CD1c-positive myeloid dendritic cell (primary cell): ENCODE measurements at regions not wholly inside any gene's neighbourhood (a gene's known extent, or its start where the extent isn't known, plus 50 kb on each side); places are given as distances from the start of the nearest gene placed in this dataset.

Source experiments
- DNase-seq: peaks from one replicate; pipeline ENCODE4 v3.0.0-alpha.2; 2016; ENCODE audit errors: extremely low spot score

DNA sequence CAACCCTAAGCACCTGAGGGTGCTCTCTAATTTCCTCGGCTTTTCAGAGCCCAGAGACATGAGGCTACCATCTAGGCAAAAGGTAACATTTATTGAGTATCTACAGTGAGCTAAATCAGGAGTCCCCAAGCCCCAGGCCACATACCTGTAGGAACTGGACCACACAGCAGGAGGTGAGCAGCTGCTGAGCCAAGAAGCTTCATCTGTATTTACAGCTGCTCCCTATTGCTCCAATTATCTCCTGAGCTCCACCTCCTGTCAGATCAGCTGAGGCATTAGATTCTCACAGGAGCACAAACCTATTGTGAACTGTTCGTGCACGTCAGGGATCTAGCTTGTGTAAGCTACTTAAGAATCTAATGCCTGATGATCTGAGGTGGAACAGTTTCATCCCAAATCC is 70.2 kb downstream of the RND3 start:
- no peak for DNase-seq

DNA sequence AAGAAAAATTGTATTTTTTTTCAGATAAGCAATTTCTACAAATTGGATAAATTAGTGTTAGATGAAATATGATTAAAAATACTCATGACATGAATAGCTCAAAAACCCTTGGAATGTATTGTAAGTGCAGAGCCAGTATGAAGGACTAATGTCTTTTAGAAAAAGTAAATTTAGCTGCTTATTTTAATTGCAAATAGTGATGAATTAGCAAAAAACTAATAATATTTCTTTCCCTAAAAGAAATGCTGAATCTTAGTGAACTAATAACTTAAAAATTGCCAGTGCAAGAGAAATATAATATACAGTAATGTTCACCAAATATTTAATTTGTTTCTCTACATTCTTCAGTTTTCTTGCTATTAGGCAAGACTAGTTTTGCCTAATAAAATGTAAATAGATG is 72.4 kb downstream of the RND3 start:
- DNase-seq, result no peak

DNA sequence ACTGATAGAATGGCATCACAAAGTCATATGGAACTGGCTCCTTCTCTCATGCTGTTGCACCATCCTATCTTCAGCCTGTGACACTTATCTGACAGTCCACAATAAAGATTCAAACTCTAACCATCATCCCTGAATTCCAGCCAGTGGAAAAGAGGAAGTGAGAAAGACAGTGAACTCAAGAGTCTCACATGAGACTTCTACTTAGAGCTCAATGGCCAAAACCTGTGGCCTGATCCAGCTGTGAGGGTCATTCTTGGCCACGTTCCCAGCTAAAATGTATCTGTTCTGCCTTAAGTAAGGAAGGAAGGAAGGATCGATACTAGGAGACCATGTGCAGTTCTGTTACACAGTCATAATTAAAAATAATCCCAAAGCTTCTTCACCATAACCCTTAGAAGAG is 73.6 kb downstream of the RND3 start:
- DNase-seq, result no peak

DNA sequence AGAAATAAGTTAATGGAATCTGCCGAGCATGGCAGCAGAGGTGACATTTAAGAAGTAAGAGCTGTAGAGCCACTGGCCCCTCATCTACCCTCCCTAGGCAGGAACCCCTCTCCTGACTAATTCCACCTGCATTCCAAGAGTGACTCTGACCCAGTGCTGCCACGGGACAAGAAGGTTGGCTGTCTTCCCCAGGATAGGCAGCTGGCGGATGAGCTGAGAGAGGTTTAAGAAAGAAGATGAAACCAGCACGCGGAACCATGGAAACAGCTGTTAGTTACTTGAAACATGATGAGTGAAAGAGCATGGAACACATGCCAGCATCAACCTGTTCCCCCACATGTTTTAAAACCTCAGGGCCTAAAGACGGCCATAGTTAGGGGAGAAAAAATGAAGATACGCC is 74.1 kb downstream of the RND3 start:
- no peak for DNase-seq

DNA sequence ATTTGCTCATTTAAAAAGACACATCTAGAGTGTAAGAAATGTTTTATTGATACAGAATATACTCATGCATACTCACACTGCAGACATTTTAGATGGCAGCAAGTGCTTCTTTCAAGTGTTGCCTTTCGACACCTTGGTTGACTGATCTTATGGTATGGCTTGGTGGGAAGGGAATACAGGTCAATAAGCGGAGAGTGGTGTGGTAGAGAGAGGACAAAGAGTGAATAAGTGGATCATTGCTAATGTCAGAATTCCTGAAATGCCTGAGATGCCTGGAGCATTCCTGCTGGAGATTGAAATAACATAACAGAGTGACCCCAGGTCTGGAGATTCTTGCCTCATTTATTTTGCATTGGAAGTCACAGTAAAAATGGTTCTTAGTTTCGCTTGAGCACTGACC is 76.7 kb downstream of the RND3 start:
- no peak for DNase-seq

DNA sequence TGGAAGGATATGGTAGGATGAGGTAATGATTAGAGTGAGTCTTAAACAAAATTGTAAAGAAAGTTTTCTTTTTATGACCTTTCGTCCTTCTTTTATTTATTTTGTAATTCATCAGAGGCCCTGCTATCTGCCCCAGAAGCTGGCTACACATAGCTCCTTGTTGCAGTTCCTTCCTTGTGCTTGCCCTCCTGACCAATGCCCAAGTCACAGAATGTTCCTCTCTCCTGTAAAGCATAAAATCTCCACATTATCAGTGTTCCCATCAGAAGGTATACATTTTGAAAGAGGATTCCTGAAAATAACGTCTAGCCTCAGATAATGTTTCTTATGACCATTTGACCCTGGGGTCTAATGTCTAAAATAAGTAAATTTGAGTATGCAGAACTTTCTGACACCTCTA is 78.3 kb downstream of the RND3 start:
- no peak for DNase-seq

DNA sequence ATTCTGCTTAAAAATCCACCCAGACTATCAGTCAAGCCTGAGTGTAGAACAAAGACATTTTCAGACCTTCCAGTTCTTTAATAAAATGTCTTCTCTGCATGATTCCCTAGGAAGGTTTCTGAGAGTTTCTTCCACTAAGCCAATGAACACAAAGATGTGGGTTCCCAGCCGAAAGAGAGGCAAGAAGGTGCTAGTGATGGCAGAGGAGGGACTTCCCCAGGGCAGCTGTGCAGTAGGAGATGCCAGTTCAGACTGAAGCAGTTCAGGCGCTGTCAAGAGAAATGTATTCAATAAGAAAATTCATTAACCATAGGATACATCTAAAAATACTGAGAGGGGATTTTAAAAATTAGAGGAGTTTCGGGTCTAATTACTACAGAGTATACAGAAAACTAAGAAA is 83.3 kb downstream of the RND3 start:
- DNase-seq, result no peak

DNA sequence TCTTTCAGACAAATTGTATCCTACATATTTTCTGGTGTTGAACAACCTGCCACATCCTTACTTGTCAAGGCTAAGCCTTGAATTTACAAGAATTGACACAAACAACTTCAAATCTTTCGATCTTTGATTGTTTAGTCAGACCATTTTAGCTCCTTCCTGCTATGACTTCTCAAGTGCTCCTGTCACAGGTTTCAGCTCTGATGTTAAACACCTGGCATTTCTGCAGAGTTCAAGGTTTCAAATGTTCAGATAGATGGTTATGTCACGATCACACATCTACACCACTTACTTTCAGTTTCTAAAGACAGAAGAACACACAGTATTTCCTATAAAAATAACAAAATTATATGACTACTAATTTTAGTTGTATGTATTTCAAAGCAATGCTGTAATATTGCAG is 84.0 kb downstream of the RND3 start:
- no peak for DNase-seq

DNA sequence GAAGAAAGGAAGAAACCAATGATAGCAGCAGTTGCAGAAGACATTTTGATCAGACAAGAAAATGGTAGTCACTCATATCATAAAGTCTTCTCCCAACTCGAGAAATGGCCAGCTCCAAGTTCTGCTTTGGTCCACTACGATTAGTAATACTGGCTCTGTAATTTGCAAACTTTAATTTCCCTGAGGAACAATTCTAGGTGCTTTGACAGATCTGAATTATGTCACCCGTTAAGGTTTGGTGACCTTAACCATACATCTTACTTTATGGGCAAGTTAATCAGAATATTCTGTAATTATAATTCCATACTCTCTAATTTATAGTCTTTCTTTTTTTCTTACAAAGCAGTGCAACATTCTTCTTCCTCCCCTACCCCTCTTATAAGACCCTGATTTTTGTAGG is 84.5 kb downstream of the RND3 start:
- no peak for DNase-seq

DNA sequence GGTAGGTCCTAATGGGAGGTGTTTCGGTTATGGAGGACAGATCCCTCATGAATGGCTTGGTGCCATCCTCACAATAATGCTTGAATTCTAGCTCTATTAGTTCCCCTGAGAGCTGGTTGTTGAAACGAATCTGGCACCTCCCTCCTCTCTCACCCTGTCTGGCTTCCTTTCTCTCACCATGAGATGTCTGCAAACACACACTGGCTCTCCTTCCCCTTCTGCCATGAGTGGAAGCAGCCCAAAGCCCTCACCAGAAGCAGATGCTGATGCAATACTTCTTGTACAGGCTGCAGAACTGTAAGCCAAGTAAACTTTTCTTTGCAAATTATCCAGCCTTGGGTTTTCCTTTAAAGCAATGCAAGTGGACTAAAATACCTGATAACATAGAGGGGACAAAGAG is 86.6 kb downstream of the RND3 start:
- no peak for DNase-seq

DNA sequence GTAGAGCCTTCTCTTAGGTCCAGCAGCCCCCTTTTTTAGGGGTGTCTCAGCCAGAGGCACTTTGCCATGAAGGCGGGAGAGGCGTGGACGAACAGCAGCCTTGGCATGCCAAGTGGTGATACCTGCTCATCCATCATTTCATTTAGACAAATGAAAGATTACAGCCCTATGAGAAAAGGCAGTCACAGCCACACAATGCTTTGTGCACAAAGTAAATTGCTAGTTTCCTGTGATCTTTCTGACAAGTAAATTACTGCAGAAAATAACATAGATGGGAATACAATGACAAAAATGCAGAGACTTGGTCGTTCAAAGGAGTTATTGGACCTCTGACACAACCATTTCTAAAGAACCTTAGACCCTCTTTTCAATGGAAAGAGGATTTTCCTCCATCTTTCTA is 94.9 kb downstream of the RND3 start:
- no peak for DNase-seq

DNA sequence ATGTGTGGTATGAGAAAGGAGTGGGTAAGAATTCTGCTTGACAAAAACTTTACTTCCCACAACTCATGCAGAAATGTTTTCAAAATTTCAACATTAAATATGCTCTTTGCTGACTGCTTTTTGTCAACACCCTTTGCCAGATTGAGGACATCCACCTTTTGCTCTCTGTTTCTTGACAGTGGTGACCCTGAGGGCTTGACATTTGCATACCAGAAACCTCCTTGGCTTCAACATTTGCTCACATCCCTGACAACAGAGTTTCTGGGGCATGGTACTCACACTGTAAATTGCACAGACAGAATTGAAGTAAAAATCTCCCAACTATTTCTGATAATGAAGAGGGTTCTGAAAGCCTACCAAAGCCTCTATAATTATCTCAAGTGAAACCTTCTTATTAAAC is 95.7 kb downstream of the RND3 start:
- DNase-seq, result no peak

DNA sequence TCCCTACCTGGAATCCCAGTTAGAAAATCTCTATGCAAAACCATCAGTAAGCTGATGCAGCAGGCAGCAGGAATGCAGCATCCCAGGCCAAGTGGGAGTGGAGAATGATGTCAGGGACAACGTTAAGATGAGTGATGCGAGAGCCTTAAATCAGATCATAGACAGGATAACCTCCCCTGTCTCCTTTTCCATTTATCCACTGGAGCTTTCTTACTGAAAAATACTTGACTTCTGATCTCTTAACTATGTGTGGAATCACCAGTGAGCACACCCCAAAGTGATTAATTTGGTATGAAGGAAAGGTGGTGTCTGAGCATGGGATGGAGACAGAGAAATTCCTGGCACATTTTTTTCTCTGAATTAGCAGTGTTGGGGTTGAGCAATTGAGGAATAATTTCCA is 98.0 kb downstream of the RND3 start:
- no peak for DNase-seq

DNA sequence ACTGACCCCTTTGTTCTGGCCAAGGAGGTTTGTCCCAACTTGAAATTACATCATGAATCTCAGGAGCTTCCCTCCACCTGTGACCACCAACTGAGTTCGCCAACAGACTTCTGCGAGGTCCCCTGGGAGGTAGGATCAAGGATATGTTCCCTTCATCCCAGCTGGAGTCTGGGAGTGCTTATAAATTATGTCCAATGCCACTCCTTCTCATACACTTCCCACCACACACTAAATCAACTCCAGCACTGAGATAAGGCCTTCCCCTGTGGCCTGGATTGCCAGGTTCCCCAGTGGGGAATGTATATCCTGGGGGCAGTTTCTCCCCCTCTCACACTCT is 99.2 kb downstream of the RND3 start:
- no peak for DNase-seq

DNA sequence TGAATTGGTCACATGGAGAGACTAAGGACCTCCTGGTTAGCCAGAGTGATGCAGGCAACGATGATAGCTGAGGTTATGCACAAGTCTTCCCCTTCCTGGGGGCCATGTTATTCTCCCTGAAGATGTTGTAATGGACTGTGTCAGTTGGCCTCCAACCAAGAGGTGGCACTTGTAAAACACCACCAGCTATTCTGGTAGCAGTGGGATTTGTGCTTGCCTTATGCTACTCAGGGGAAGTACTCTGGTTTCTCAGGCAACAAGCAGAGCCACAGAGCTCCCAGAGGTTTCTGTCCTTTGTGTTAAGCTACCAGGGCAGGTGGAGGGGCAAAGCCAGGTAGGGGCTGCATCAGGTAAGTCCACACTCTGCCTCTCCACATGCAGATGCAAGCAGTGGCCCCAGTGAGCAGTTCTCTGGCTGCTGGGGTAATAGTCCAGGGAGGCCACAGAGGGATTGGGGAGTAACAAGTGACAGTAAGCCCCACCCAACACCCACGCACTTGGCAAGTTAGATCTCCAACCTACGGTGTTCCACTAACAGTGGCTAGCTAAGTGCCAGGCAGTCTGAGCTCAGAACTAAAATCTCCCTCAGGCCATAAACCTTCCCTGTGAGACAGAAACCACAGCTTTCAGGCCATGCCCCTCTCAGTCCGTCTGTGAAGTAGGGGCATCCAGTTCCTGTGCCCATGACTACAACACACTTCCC is 99.7 kb downstream of the RND3 start:
- DNase-seq, result no peak

DNA sequence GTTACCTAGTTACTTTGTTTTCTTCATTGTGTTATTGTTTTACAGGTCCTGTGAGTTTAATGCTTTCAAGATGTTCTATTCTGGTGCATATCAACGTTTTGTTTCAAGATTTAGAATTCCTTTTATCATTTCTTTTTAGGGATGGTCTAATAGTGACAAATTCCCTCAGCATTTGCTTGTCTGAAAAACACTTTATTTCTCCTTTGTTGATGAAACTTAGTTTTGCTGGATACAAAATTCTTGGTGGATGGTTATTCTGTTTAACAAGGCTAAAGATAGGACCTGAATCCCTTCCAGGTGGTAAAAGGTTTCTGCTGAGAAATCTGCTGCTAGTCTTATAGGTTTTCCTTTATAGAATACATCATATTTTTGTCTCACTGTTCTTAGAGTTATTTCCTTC is 102.3 kb downstream of the RND3 start:
- no peak for DNase-seq

DNA sequence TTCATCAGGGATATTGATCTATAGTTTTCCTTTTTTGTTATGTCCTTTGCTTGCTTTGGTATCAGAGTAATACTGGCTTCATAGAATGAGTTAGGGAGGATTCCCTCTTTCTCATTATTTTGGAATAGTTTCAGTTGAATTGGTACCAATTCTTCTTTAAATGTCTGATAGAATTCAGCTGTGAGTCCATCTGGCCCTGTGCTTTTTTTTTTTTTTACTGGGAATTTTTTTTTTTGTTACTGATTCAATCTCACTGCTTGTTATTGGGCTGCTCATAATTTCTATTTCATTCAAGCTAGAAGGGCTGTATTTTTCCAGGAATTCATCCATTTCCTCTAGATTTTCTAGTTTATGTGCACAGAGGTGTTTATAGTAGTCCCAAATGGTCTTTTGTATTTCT is 103.9 kb downstream of the RND3 start:
- DNase-seq, result no peak

DNA sequence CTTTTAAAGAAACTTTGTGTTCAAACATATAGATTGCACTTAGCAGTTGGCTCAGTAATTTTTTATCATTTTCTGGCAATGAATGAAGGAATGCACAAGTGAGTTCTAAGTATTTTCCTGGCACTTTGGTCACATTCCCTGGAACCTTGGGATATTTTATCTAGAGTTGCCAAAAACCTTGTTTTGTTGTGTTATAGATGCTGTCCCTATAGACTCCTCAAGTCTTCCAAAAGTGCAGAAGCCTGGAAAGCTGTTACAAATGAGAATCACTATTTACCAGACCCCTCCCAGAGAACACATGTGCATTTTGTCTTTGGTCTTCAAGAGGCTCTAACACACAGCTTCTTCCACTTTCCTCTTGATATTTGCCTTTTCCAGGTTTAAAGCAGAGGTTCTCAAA is 108.3 kb downstream of the RND3 start:
- DNase-seq, result no peak

DNA sequence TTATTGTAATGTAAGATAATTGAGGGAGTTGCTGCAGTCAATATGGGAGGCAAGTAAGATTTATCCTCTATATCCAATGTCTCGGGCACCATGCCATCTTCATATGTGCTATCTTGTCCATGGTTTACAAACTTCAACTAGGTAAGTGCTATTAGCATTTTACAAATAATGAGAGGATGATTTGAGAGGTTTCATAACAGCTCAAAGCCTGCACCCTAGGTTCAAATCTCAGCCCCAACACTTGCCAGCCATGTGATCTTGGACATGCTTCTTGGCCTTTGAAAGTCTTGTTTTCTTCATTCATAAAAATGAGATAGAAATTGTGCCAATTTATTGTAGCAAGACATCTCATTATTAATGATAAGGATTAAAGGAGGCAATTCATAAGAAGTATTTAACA is 108.8 kb downstream of the RND3 start:
- DNase-seq, result no peak

DNA sequence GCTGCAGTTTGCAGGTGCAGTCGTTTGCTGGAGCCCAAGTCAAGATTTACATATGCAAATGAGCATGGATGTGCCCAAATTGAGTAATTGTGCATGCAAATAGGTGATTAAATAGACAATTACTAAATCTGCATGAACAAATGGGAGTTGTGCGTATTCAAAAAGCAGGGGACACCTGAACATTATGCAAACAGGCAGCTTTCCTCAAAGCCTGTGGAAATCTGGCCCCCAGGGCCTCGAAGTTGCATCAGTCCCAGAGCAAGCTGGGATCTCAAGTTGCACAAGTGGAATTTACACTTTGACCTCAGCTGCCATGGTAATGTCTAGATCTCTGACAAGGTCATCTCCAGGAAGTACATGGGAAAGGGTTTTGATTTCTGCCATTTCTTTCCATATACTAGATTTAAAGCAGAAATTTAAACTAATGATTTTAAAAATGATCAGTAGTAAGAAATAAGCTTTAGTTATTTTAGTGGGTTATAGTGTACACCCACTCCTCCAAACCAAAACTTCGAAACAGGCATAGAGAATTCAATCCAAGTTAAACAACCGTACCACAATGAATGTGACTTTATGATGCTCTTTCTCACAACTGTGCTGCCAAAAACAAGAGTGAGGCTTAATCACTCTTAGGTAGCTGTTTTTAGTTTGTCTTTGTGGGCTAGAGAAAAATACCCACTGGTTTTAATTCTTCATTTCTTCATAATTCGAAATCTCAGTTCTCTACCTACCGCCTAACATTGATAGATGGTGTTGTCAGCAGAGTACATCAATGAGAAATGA is 110.7 kb downstream of the RND3 start:
- DNase-seq, result no peak

DNA sequence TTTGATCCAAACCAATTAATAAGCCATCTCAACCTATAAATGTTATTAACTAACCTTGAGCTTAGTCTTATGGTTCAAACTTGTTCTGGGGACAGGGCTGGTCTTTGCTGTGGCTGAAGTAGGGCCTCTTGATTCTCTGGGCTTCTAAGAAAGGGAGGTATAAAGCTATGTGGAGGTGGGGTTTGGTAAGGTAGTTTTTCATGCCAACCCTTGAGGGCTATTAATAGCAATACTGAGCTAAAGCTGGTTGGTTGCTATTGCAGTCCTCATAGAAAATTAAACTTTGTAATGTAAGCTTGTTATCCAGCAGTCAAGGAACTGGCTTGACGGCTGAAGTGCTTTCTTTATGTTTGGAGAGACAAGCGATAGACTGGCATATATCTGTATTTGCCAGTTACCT is 112.1 kb downstream of the RND3 start:
- no peak for DNase-seq

DNA sequence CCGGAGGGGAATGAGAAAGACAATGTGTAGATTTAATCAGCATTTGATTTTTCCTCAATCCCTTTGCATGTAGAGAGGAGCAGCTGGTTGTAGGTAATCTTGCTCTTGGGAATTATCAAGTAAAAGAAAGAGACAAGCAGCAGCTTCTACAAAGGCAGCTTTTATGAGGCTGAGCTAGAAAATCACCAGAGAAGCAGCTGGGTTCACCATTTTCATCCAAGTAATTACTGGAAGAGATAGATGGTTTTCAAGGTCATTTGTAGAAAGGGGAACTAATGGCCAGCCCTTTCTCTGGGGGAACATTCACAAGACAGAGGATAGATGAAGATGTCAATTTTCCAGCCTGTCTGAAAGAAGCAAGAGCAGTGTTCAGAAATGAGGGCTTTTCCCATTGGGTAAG is 113.0 kb downstream of the RND3 start:
- no peak for DNase-seq

DNA sequence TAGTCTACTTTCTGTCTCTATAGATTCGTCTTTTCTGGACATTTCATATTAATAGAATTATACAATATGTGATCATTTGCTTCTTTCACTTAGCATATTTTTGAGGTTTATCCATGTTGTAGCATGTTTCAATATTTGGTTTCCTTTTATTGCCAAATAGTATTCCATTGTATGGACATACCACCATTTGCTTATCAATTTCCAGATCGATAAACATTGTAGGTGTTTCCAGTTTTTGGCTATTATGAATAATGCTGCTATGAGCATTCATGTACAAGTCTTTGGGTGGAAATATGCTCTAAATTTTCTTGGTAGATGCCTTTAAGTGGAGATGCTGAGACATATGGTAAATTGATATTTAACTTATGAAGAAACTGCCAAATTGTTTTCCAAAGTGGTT is 114.1 kb downstream of the RND3 start:
- no peak for DNase-seq
